ENCODE measurements at regions not wholly inside any gene's neighbourhood (a gene's known extent, or its start where the extent isn't known, plus 50 kb on each side); places are given as distances from the start of the nearest gene placed in this dataset.

- H3K27ac Mint-ChIP-seq = no peak overlapping the region
- H3K4me3 ChIP-seq (ENCODE audit: low read depth, low read length) = no peak overlapping the region
- ATAC-seq (ENCODE audit: low read depth in 2 of 2) = no peak
- no peaks in the 10 kb centered on the region for H3K4me1 Mint-ChIP-seq
- no peaks in the 10 kb centered on the region for H3K36me3 ChIP-seq (ENCODE audit: control insufficient read depth, insufficient read depth, low read length)
- no peaks in the 10 kb centered on the region for H3K36me3 Mint-ChIP-seq
- no peaks in the 10 kb centered on the region for H3K4me1 ChIP-seq (ENCODE audit: control insufficient read depth, insufficient read depth, low read length, poor library complexity, severe bottlenecking)
- no peak for DNase-seq
- H3K27ac ChIP-seq (ENCODE audit: insufficient read depth, low read length, poor library complexity, severe bottlenecking) = no peak overlapping the region
- H3K9me3 Mint-ChIP-seq = peaks cover 0 to 4% (median 3%) of the 10 kb centered on the region in 7 donors
- no peaks in the 10 kb centered on the region for H3K27me3 Mint-ChIP-seq
- H3K4me3 Mint-ChIP-seq = no peak overlapping the region
- H3K27me3 ChIP-seq (ENCODE audit: control insufficient read depth, insufficient read depth, low read length) = no peaks in the 10 kb centered on the region
- no peaks in the 10 kb centered on the region for H3K9me3 ChIP-seq (ENCODE audit: control insufficient read depth in 2 of 2, low read length in 2 of 2)
These were observed 94.4 kb upstream of the SLC27A6 start for GRCh38 chr5:128870923-128871322.

GRCh38 chr5:128876569-128877382 lies 88.5 kb upstream of the SLC27A6 start:
- no peaks in the 10 kb centered on the region for H3K4me1 ChIP-seq (ENCODE audit: control insufficient read depth, insufficient read depth, low read length, poor library complexity, severe bottlenecking)
- no peaks in the 10 kb centered on the region for H3K9me3 ChIP-seq (ENCODE audit: control insufficient read depth in 2 of 2, low read length in 2 of 2)
- H3K27me3 Mint-ChIP-seq = no peaks in the 10 kb centered on the region
- no peaks in the 10 kb centered on the region for H3K4me1 Mint-ChIP-seq
- no peak overlapping the region for H3K27ac ChIP-seq (ENCODE audit: insufficient read depth, low read length, poor library complexity, severe bottlenecking)
- no peak overlapping the region for H3K4me3 ChIP-seq (ENCODE audit: low read depth, low read length)
- no peaks in the 10 kb centered on the region for H3K36me3 Mint-ChIP-seq
- peaks cover 0 to 4% (median 0%) of the 10 kb centered on the region in 7 donors for H3K9me3 Mint-ChIP-seq
- H3K4me3 Mint-ChIP-seq = no peak overlapping the region
- H3K27ac Mint-ChIP-seq = no peak overlapping the region
- no peaks in the 10 kb centered on the region for H3K36me3 ChIP-seq (ENCODE audit: control insufficient read depth, insufficient read depth, low read length)
- ATAC-seq (ENCODE audit: low read depth in 2 of 2) (no peak), DNase-seq (no peak)
- H3K27me3 ChIP-seq (ENCODE audit: control insufficient read depth, insufficient read depth, low read length) = no peaks in the 10 kb centered on the region

GRCh38 chr5:128877476-128877875 lies 87.8 kb upstream of the SLC27A6 start:
- H3K36me3 Mint-ChIP-seq = no peaks in the 10 kb centered on the region
- no peak overlapping the region for H3K4me3 Mint-ChIP-seq
- no peak overlapping the region for H3K27ac Mint-ChIP-seq
- H3K27me3 Mint-ChIP-seq = no peaks in the 10 kb centered on the region
- Histone ChIP-seq H3K4me3 (ENCODE audit: low read depth, low read length) (no peak overlapping the region), H3K4me1 (ENCODE audit: control insufficient read depth, insufficient read depth, low read length, poor library complexity, severe bottlenecking) (no peaks in the 10 kb centered on the region), H3K27me3 (ENCODE audit: control insufficient read depth, insufficient read depth, low read length) (no peaks in the 10 kb centered on the region), H3K36me3 (ENCODE audit: control insufficient read depth, insufficient read depth, low read length) (no peaks in the 10 kb centered on the region), H3K9me3 (ENCODE audit: control insufficient read depth in 2 of 2, low read length in 2 of 2) (no peaks in the 10 kb centered on the region), H3K27ac (ENCODE audit: insufficient read depth, low read length, poor library complexity, severe bottlenecking) (no peak overlapping the region)
- ATAC-seq (ENCODE audit: low read depth in 2 of 2) (no peak), DNase-seq (no peak)
- H3K9me3 Mint-ChIP-seq = peaks cover 0 to 4% (median 0%) of the 10 kb centered on the region in 7 donors
- H3K4me1 Mint-ChIP-seq = no peaks in the 10 kb centered on the region

- H3K27ac Mint-ChIP-seq = no peak overlapping the region
- no peak for ATAC-seq (ENCODE audit: low read depth in 2 of 2)
These were observed 83.7 kb upstream of the SLC27A6 start for GRCh38 chr5:128881502-128882018.

GRCh38 chr5:128885649-128886255 lies 79.5 kb upstream of the SLC27A6 start:
- H3K27ac ChIP-seq (ENCODE audit: insufficient read depth, low read length, poor library complexity, severe bottlenecking) = no peak overlapping the region
- H3K4me1 ChIP-seq (ENCODE audit: control insufficient read depth, insufficient read depth, low read length, poor library complexity, severe bottlenecking) = no peaks in the 10 kb centered on the region
- no peak overlapping the region for H3K4me3 Mint-ChIP-seq
- H3K36me3 ChIP-seq (ENCODE audit: control insufficient read depth, insufficient read depth, low read length) = no peaks in the 10 kb centered on the region
- DNase-seq (no peak), ATAC-seq (ENCODE audit: low read depth in 2 of 2) (no peak)
- no peak overlapping the region for H3K27ac Mint-ChIP-seq
- no peaks in the 10 kb centered on the region for H3K4me1 Mint-ChIP-seq
- H3K27me3 ChIP-seq (ENCODE audit: control insufficient read depth, insufficient read depth, low read length) = no peaks in the 10 kb centered on the region
- H3K9me3 ChIP-seq (ENCODE audit: control insufficient read depth in 2 of 2, low read length in 2 of 2) = no peaks in the 10 kb centered on the region
- H3K9me3 Mint-ChIP-seq = peaks cover 0 to 12% (median 2%) of the 10 kb centered on the region in 7 donors
- H3K36me3 Mint-ChIP-seq = no peaks in the 10 kb centered on the region
- H3K4me3 ChIP-seq (ENCODE audit: low read depth, low read length) = no peak overlapping the region
- H3K27me3 Mint-ChIP-seq = no peaks in the 10 kb centered on the region

More at GRCh38 chr5:128881502-128882018, 83.7 kb upstream of the SLC27A6 start:
- no peak overlapping the region for H3K4me3 ChIP-seq (ENCODE audit: low read depth, low read length)
- no peak for DNase-seq
- H3K27me3 ChIP-seq (ENCODE audit: control insufficient read depth, insufficient read depth, low read length) = no peaks in the 10 kb centered on the region
- H3K27ac ChIP-seq (ENCODE audit: insufficient read depth, low read length, poor library complexity, severe bottlenecking) = no peak overlapping the region
- peaks cover 0 to 12% (median 3%) of the 10 kb centered on the region in 7 donors for H3K9me3 Mint-ChIP-seq
- no peaks in the 10 kb centered on the region for H3K36me3 ChIP-seq (ENCODE audit: control insufficient read depth, insufficient read depth, low read length)
- no peaks in the 10 kb centered on the region for H3K4me1 Mint-ChIP-seq
- no peaks in the 10 kb centered on the region for H3K27me3 Mint-ChIP-seq
- H3K36me3 Mint-ChIP-seq = no peaks in the 10 kb centered on the region
- no peaks in the 10 kb centered on the region for H3K9me3 ChIP-seq (ENCODE audit: control insufficient read depth in 2 of 2, low read length in 2 of 2)
- H3K4me1 ChIP-seq (ENCODE audit: control insufficient read depth, insufficient read depth, low read length, poor library complexity, severe bottlenecking) = no peaks in the 10 kb centered on the region
- H3K4me3 Mint-ChIP-seq = no peak overlapping the region

- H3K27ac ChIP-seq (ENCODE audit: insufficient read depth, low read length, poor library complexity, severe bottlenecking) = no peak overlapping the region
- no peaks in the 10 kb centered on the region for H3K36me3 Mint-ChIP-seq
- H3K27ac Mint-ChIP-seq = no peak overlapping the region
- H3K4me1 ChIP-seq (ENCODE audit: control insufficient read depth, insufficient read depth, low read length, poor library complexity, severe bottlenecking) = no peaks in the 10 kb centered on the region
- H3K27me3 Mint-ChIP-seq = no peaks in the 10 kb centered on the region
- no peak for DNase-seq
- H3K27me3 ChIP-seq (ENCODE audit: control insufficient read depth, insufficient read depth, low read length) = no peaks in the 10 kb centered on the region
- no peaks in the 10 kb centered on the region for H3K36me3 ChIP-seq (ENCODE audit: control insufficient read depth, insufficient read depth, low read length)
- H3K4me3 Mint-ChIP-seq = no peak overlapping the region
- ATAC-seq (ENCODE audit: low read depth in 2 of 2) = no peak
- H3K4me3 ChIP-seq (ENCODE audit: low read depth, low read length) = no peak overlapping the region
- H3K4me1 Mint-ChIP-seq = no peaks in the 10 kb centered on the region
- peaks cover 0 to 10% (median 0%) of the 10 kb centered on the region in 7 donors for H3K9me3 Mint-ChIP-seq
- H3K9me3 ChIP-seq (ENCODE audit: control insufficient read depth in 2 of 2, low read length in 2 of 2) = no peaks in the 10 kb centered on the region
These were observed 70.2 kb upstream of the SLC27A6 start for GRCh38 chr5:128895122-128895521.

- H3K4me3 Mint-ChIP-seq = no peak overlapping the region
- Histone ChIP-seq H3K36me3 (ENCODE audit: control insufficient read depth, insufficient read depth, low read length) (no peaks in the 10 kb centered on the region), H3K27ac (ENCODE audit: insufficient read depth, low read length, poor library complexity, severe bottlenecking) (no peak overlapping the region)
These were observed 68.6 kb upstream of the SLC27A6 start for GRCh38 chr5:128896675-128897074.

More at GRCh38 chr5:128896675-128897074, 68.6 kb upstream of the SLC27A6 start:
- Mint-ChIP-seq H3K9me3 (peaks cover 0 to 10% (median 0%) of the 10 kb centered on the region in 7 donors), H3K4me1 (no peaks in the 10 kb centered on the region), H3K27ac (no peak overlapping the region), H3K36me3 (no peaks in the 10 kb centered on the region), H3K27me3 (peaks cover 4% of the 10 kb centered on the region)
- no peaks in the 10 kb centered on the region for H3K9me3 ChIP-seq (ENCODE audit: control insufficient read depth in 2 of 2, low read length in 2 of 2)
- no peaks in the 10 kb centered on the region for H3K4me1 ChIP-seq (ENCODE audit: control insufficient read depth, insufficient read depth, low read length, poor library complexity, severe bottlenecking)
- H3K27me3 ChIP-seq (ENCODE audit: control insufficient read depth, insufficient read depth, low read length) = no peaks in the 10 kb centered on the region
- H3K4me3 ChIP-seq (ENCODE audit: low read depth, low read length) = no peak overlapping the region
- ATAC-seq (ENCODE audit: low read depth in 2 of 2) (no peak), DNase-seq (no peak)

Data from CD4-positive, CD25-positive, alpha-beta regulatory T cell (primary cell).